Neutrophil (primary cell): ENCODE measurements at regions not wholly inside any gene's neighbourhood (a gene's known extent, or its start where the extent isn't known, plus 50 kb on each side); places are given as distances from the start of the nearest gene placed in this dataset.
A peak's percentile ranks its signal among the peaks of the same experiment; 100 is the strongest.
"Not testable (repeated sequence)": the region's sequence is repeated elsewhere in the genome, so short reads cannot be mapped to it uniquely, and the experiment has no call there.

Source experiments
- H3K27ac ChIP-seq: fragments of 200-600 bp; sonication (generic); 2 replicates; pipeline ENCODE4 v1.5.1; 2016; ENCODE audit warnings: mild to moderate bottlenecking, moderate library complexity
- H3K27me3 ChIP-seq: fragments of 200-600 bp; sonication (generic); 2 replicates; pipeline ENCODE4 v1.6.0; 2016; ENCODE audit warnings: mild to moderate bottlenecking
- H3K36me3 ChIP-seq: fragments of 200-600 bp; sonication (generic); 2 replicates; pipeline ENCODE4 v1.5.1; 2017
- H3K4me1 ChIP-seq, 2 experiments: fragments of 200-600 bp in 1 of 2; sonication (generic) in 1 of 2; 1 replicate in 1 of 2; 2 replicates in 1 of 2; pipeline versions ENCODE4 v1.5.1 to v1.6.1; 2013 to 2016; ENCODE audit warnings: low read depth in 1 of 2, low read length in 1 of 2, mild to moderate bottlenecking in 1 of 2, moderate library complexity in 1 of 2; ENCODE audit not compliant: control insufficient read depth in 1 of 2, insufficient read depth in 1 of 2
- H3K4me3 ChIP-seq, 2 experiments: fragments of 200-600 bp in 1 of 2; sonication (generic) in 1 of 2; 1 replicate in 1 of 2; 2 replicates in 1 of 2; pipeline ENCODE4 v1.5.1; 2013 to 2016; ENCODE audit warnings: low read depth in 1 of 2, low read length in 1 of 2, mild to moderate bottlenecking in 1 of 2, moderate library complexity in 1 of 2
- H3K9me3 ChIP-seq: fragments of 200-600 bp; sonication (generic); 2 replicates; pipeline ENCODE4 v1.5.1; 2016
- CTCF ChIP-seq: fragments of 200-600 bp; sonication (generic); IDR thresholded peaks from 2 replicates; pipeline ENCODE4 v1.5.1; 2016; ENCODE audit warnings: antibody characterized with exemption

GRCh38 chr7:149706398-149706797 is 67.0 kb downstream of the ZNF467 start:
- Histone ChIP-seq H3K27me3 (no peaks in the 10 kb centered on the region), H3K9me3 (peaks cover 6% of the 10 kb centered on the region), H3K4me1 (peaks cover 18 to 23% of the 10 kb centered on the region in 2 experiments), H3K4me3 (no peak overlapping the region), H3K27ac (peak overlapping the region; percentile 44), H3K36me3 (no peaks in the 10 kb centered on the region)
- no peak for TF ChIP-seq CTCF

GRCh38 chr7:149704507-149704906 is 68.9 kb downstream of the ZNF467 start:
- Histone ChIP-seq H3K4me3 (no peak overlapping the region), H3K9me3 (no peaks in the 10 kb centered on the region), H3K27me3 (no peaks in the 10 kb centered on the region), H3K36me3 (no peaks in the 10 kb centered on the region), H3K27ac (no peak overlapping the region), H3K4me1 (peaks cover 18 to 23% of the 10 kb centered on the region in 2 experiments)
- no peak for TF ChIP-seq CTCF

- H3K4me1 ChIP-seq: peaks cover 18 to 23% of the 10 kb centered on the region in 2 experiments
- no peak overlapping the region for H3K27ac ChIP-seq
- no peak overlapping the region for H3K4me3 ChIP-seq
- no peaks in the 10 kb centered on the region for H3K27me3 ChIP-seq
- peaks cover 4% of the 10 kb centered on the region for H3K9me3 ChIP-seq
- no peaks in the 10 kb centered on the region for H3K36me3 ChIP-seq
- no peak for TF ChIP-seq CTCF
Measured at GRCh38 chr7:149703044-149703650, 70.2 kb downstream of the ZNF467 start.

- H3K36me3 ChIP-seq: no peaks in the 10 kb centered on the region
- H3K27ac ChIP-seq: no peak overlapping the region
- TF ChIP-seq CTCF: no peak
- H3K4me1 ChIP-seq: peaks cover 8 to 13% of the 10 kb centered on the region in 2 experiments
- H3K27me3 ChIP-seq: peaks cover 4% of the 10 kb centered on the region
- peaks cover 13% of the 10 kb centered on the region for H3K9me3 ChIP-seq
- no peak overlapping the region for H3K4me3 ChIP-seq
Measured at GRCh38 chr7:149701495-149702240, 71.7 kb downstream of the ZNF467 start.

- not testable (repeated sequence) for H3K27ac ChIP-seq, H3K4me1 ChIP-seq, H3K4me3 ChIP-seq, H3K36me3 ChIP-seq
- peaks cover 43% of the 10 kb centered on the region for H3K27me3 ChIP-seq
- H3K9me3 ChIP-seq: peaks cover 13% of the 10 kb centered on the region
Measured at GRCh38 chr7:149697767-149698166, 75.6 kb downstream of the ZNF467 start.

GRCh38 chr7:149696280-149696679 is 77.1 kb downstream of the ZNF467 start:
- Histone ChIP-seq H3K27ac (no peak overlapping the region), H3K4me1 (peaks cover under 1 to 7% of the 10 kb centered on the region in 2 experiments), H3K4me3 (no peak overlapping the region), H3K27me3 (peaks cover 58% of the 10 kb centered on the region), H3K36me3 (no peaks in the 10 kb centered on the region), H3K9me3 (peaks cover 13% of the 10 kb centered on the region)
- no peak for TF ChIP-seq CTCF
